ENCODE measurements at regions not wholly inside any gene's neighbourhood (a gene's known extent, or its start where the extent isn't known, plus 50 kb on each side); places are given as distances from the start of the nearest gene placed in this dataset.
"Not testable (repeated sequence)": the region's sequence is repeated elsewhere in the genome, so short reads cannot be mapped to it uniquely, and the experiment has no call there.

- not testable (repeated sequence) for DNase-seq (ENCODE audit: low read depth)
These were observed 51.7 kb downstream of the PPIAL4C start for GRCh38 chr1:149635290-149635899.

GRCh38 chr1:149636286-149637122, 52.9 kb downstream of the PPIAL4C start:
- DNase-seq (ENCODE audit: low read depth) = peak; percentile 94

GRCh38 chr1:149638481-149638880, 54.8 kb downstream of the PPIAL4C start:
- not testable (repeated sequence) for DNase-seq (ENCODE audit: low read depth)

GRCh38 chr1:149638901-149639658, 55.4 kb downstream of the PPIAL4C start:
- not testable (repeated sequence) for DNase-seq (ENCODE audit: low read depth)

- not testable (repeated sequence) for DNase-seq (ENCODE audit: low read depth)
These were observed 57.5 kb downstream of the PPIAL4C start for GRCh38 chr1:149641179-149641578.

- DNase-seq (ENCODE audit: low read depth) = not testable (repeated sequence)
These were observed 61.2 kb downstream of the PPIAL4C start for GRCh38 chr1:149644818-149645217.

GRCh38 chr1:149646360-149647017, 62.8 kb downstream of the PPIAL4C start:
- not testable (repeated sequence) for DNase-seq (ENCODE audit: low read depth)

GRCh38 chr1:149647018-149647373, 63.3 kb downstream of the PPIAL4C start:
- not testable (repeated sequence) for DNase-seq (ENCODE audit: low read depth)

- DNase-seq (ENCODE audit: low read depth) = not testable (repeated sequence)
These were observed 74.1 kb downstream of the PPIAL4C start for GRCh38 chr1:149657750-149658149.

GRCh38 chr1:149658175-149658574, 74.5 kb downstream of the PPIAL4C start:
- DNase-seq (ENCODE audit: low read depth) = not testable (repeated sequence)

- not testable (repeated sequence) for DNase-seq (ENCODE audit: low read depth)
These were observed 81.0 kb downstream of the PPIAL4C start for GRCh38 chr1:149664624-149665023.

GRCh38 chr1:149665033-149665432, 81.4 kb downstream of the PPIAL4C start:
- DNase-seq (ENCODE audit: low read depth) = not testable (repeated sequence)

- not testable (repeated sequence) for DNase-seq (ENCODE audit: low read depth)
These were observed 81.9 kb downstream of the PPIAL4C start for GRCh38 chr1:149665528-149665927.

- DNase-seq (ENCODE audit: low read depth) = not testable (repeated sequence)
These were observed 89.7 kb downstream of the PPIAL4C start for GRCh38 chr1:149673231-149673909.

GRCh38 chr1:149674921-149675320, 91.3 kb downstream of the PPIAL4C start:
- not testable (repeated sequence) for DNase-seq (ENCODE audit: low read depth)

- not testable (repeated sequence) for DNase-seq (ENCODE audit: low read depth)
These were observed 93.7 kb downstream of the PPIAL4C start for GRCh38 chr1:149677359-149677758.

- not testable (repeated sequence) for DNase-seq (ENCODE audit: low read depth)
These were observed 95.8 kb upstream of the FCGR1A start for GRCh38 chr1:149686593-149687238.

GRCh38 chr1:149691399-149691798, 91.1 kb upstream of the FCGR1A start:
- DNase-seq (ENCODE audit: low read depth) = not testable (repeated sequence)

GRCh38 chr1:149692804-149693539, 89.5 kb upstream of the FCGR1A start:
- not testable (repeated sequence) for DNase-seq (ENCODE audit: low read depth)

- DNase-seq (ENCODE audit: low read depth) = not testable (repeated sequence)
These were observed 87.4 kb upstream of the FCGR1A start for GRCh38 chr1:149695066-149695465.
